Omental fat pad (tissue), 3 donors: ENCODE measurements at regions not wholly inside any gene's neighbourhood (a gene's known extent, or its start where the extent isn't known, plus 50 kb on each side); places are given as distances from the start of the nearest gene placed in this dataset.

ENCODE experiments used
- ATAC-seq: fragments of 150-250 bp; one replicate; pipeline ENCODE4 v1.9.1; 2016; ENCODE audit warnings: mild to moderate bottlenecking, moderate library complexity; ENCODE audit not compliant: low FRiP score
- DNase-seq: peaks from one replicate; pipeline ENCODE4 v3.0.0-alpha.2; 2019; ENCODE audit warnings: low spot score
- CTCF ChIP-seq, 3 donors: fragments of 450-650 bp; IDR thresholded peaks; one replicate each; pipeline ENCODE4 v1.5.1; 2016 to 2017; ENCODE audit warnings: antibody characterized with exemption in 3 of 3, mild to moderate bottlenecking in 3 of 3, moderate library complexity in 2 of 3

GRCh38 chr4:187073820-187074219 lies 350.2 kb upstream of the FAT1 start:
- ATAC-seq (no peak), DNase-seq (no peak)
- TF ChIP-seq CTCF (IDR thresholded peaks at IDR 0.05) = no peak

DNA sequence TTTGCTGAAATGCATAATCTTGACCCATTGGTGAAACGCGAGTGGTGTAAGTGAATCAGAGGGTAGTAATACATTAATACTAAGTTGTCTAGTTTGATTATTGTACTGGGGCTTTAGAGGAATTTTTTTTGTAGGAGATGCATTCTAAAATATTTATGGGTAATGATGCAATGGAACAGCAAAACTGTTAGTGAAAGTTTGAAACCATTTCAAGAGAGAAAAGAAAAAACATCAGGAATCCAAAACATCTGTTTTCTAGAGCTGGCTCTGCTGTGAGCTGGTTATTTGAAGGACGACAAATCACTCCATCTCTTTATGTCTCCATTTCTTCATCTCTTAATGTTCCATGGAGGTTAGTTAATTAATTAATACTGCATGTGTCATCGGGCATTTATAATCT lies 351.9 kb upstream of the FAT1 start:
- DNase-seq (no peak), ATAC-seq (no peak)
- no peak for TF ChIP-seq CTCF (IDR thresholded peaks at IDR 0.05)

- no peak for DNase-seq
- ATAC-seq = no peak
- TF ChIP-seq CTCF (IDR thresholded peaks at IDR 0.05) = no peak
Observed at GRCh38 chr4:187077744-187078401, 354.2 kb upstream of the FAT1 start.

DNA sequence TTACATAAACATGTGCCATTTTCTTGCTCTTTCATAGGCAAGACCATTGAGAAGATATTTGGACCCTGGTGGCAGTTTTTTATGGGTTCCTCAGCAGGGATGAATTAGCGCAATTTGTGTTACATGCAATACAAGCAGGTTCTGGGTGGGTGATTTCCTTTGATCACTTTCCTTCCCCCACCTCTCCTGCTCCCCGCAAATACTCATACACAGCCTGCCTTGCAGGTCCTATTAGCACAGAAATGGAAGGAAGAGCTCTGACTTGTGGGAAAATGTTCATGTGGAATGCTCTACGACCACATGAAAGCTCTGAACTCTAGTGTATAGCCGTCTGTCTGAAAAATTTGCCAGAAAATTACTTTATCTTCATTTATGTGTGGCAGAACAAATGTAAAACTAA lies 361.0 kb upstream of the FAT1 start:
- TF ChIP-seq CTCF (IDR thresholded peaks at IDR 0.05) = no peak
- ATAC-seq (no peak), DNase-seq (no peak)

GRCh38 chr4:187085339-187085738 lies 361.7 kb upstream of the FAT1 start:
- no peak for TF ChIP-seq CTCF (IDR thresholded peaks at IDR 0.05)
- ATAC-seq (no peak), DNase-seq (no peak)

DNA sequence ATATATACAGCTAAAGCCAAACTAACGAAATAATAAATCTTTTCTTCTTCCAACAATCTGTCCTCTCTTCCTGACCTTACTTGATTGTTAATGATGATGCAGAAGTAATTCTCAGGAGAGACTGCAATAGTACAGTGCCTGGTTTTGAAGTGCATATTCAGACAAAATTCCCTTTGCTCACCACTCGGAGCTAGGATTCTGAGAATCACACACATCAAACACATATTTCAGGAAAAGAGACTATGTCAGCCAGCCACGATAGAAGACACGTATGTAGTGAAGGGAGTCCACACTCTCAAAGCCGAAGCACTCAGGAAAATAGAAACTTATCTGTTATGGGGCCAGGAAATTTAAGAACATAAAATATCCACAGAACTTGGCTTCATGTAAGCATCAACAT lies 362.5 kb upstream of the FAT1 start:
- ATAC-seq = no peak
- TF ChIP-seq CTCF (IDR thresholded peaks at IDR 0.05) = no peak
- no peak for DNase-seq

DNA sequence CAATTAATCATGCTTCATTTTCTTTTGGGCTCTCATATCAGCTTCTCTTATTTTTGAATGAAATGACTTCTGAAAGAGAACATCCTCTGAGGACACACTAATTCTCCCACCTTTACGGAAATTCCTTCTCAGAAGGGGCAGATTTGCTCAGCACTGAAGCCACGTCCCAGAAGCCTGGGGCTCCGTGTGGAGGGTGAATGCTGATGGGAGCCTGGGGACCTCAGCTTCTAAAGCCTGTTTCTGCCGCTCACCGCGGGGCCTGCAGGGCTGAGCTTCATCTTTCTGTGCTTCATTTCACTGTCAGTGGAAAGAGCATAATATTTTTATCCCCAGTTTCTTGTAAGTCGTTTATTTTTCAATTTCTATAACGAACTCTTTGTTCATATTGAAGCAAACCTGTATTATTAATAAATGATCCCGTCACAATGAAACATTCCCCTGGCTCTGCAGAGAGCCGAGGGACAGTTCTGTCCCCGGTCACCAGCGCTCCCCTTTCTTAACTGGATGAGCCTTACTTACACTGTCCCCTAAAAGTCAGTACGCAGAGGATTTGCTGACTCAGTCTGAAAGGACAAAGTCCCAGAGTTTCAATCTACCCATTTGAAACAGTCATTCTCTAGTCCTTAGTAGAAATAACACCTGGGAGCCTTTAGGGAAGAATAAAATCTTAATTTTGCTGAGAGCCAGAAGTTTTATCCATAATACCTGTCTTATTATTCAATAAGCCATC lies 364.6 kb upstream of the FAT1 start:
- DNase-seq (no peak), ATAC-seq (no peak)
- no peak for TF ChIP-seq CTCF (IDR thresholded peaks at IDR 0.05)
